Transverse colon (tissue), 4 donors: ENCODE measurements at regions not wholly inside any gene's neighbourhood (a gene's known extent, or its start where the extent isn't known, plus 50 kb on each side); places are given as distances from the start of the nearest gene placed in this dataset.
A peak's percentile ranks its signal among the peaks of the same experiment; 100 is the strongest.

Experiments
- DNase-seq: peaks from one replicate; pipeline ENCODE4 v3.0.0-alpha.2; 2019
- H3K27ac ChIP-seq, 4 donors: fragments of 200-600 bp; sonication (generic); 2 replicates each; pipeline ENCODE4 v1.5.1; 2016 to 2018; ENCODE audit warnings: inconsistent platforms in 4 of 4
- H3K27me3 ChIP-seq: fragments of 200-600 bp; sonication (generic); 2 replicates; pipeline ENCODE4 v1.5.1; 2017; ENCODE audit warnings: inconsistent platforms
- H3K36me3 ChIP-seq, 4 donors: fragments of 200-600 bp; sonication (generic); 2 replicates each; pipeline ENCODE4 v1.5.1; 2017 to 2019; ENCODE audit warnings: inconsistent platforms in 4 of 4
- H3K4me1 ChIP-seq, 4 donors: fragments of 200-600 bp; sonication (generic); 2 replicates each; pipeline ENCODE4 v1.5.1; 2017 to 2020; ENCODE audit warnings: inconsistent platforms in 4 of 4
- H3K4me3 ChIP-seq, 4 donors: fragments of 200-600 bp; sonication (generic); 1 replicate in 1 of 4; 2 replicates in 3 of 4; pipeline versions ENCODE4 v1.5.1 to v1.6.1; 2017 to 2019; ENCODE audit warnings: inconsistent platforms in 4 of 4
- H3K9me3 ChIP-seq, 2 donors: fragments of 200-600 bp; sonication (generic); 2 replicates each; pipeline ENCODE4 v1.5.1; 2017 to 2019; ENCODE audit warnings: inconsistent platforms in 2 of 2
- EP300 ChIP-seq: sonication (generic); formaldehyde crosslinking; IDR thresholded peaks from one replicate; pipeline ENCODE4 v1.6.1; 2017; ENCODE audit warnings: antibody characterized with exemption, low read depth
- POLR2A ChIP-seq: fragments of 450-650 bp; IDR thresholded peaks from one replicate; pipeline ENCODE4 v1.6.1; 2016; ENCODE audit warnings: antibody characterized with exemption, mild to moderate bottlenecking, moderate library complexity
- POLR2AphosphoS5 ChIP-seq, 3 donors: sonication (generic); formaldehyde crosslinking; IDR thresholded peaks; one replicate each; pipeline ENCODE4 v1.6.1; 2016; ENCODE audit warnings: antibody characterized with exemption in 3 of 3
- WGBS, 2 donors: methylation state at CpG; one replicate each; pipeline ENCODE4 v1.1.5; 2018; ENCODE audit warnings: low coverage in 1 of 2; 5-methylcytosine and 5-hydroxymethylcytosine counted together
- in situ Hi-C, 4 donors: fragments of 200-750 bp; cut with MboI; loops; one replicate each; pipeline versions ENCODE4 v1.15.0 to v1.15.1; 2017; ENCODE audit warnings: low sequenced_read_pairs in 3 of 4, low pct_ligation_motif_present in 1 of 4, low pct_unique_long_range_greater_than_20kb in 1 of 4
- intact Hi-C: fragments of 100-400 bp; cut with DNase I; formaldehyde crosslinking; loops from one replicate; pipeline ENCODE4 v1.15.1; 2023; ENCODE audit warnings: low total_unique reads
- TF ChIP-seq, protein P1 (sequence below), 5 experiments: fragments of 200-600 bp in 3 of 5; fragments of 450-650 bp in 2 of 5; sonication (generic) in 3 of 5; IDR thresholded peaks; 1 replicate in 2 of 5; 2 replicates in 3 of 5; pipeline ENCODE4 v1.5.1; 2016 to 2017; ENCODE audit warnings: antibody characterized with exemption in 5 of 5, inconsistent platforms in 3 of 5, mild to moderate bottlenecking in 2 of 5, moderate library complexity in 1 of 5

DNA sequence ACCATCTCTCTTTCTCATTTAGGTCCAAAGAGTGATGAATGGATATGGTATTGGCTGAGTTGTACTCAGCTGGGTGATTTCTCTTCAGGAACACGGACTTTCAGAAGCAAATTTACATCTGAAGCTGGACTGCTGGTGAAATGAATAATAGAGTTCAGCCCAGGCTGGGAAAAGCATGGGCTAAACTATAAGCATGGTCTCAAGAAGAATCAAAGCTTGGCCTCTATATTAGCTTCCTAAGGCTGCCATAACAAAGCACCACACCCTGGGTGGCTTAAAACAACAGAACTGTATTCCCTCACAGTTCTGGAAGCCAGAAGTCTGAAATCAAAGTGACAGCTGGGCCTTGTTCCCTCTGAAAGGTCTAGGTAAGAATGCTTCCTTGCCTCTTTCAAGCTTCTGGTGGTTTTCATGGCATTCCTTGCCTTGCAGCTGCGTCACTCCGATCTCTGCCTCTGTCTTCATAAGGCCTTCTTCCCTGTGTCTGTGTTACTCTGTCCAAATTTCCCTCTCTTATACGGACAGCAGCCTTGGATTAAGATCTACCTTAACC, 89.8 kb upstream of the CES5A start:
- in situ Hi-C loops (no loop called here), intact Hi-C loops (no loop called here)
- Histone ChIP-seq H3K36me3 (no peaks in the 10 kb centered on the region), H3K27ac (peak overlapping the region in 1 of 4 donors; percentile 43), H3K4me1 (no peaks in the 10 kb centered on the region), H3K9me3 (no peaks in the 10 kb centered on the region), H3K4me3 (no peak overlapping the region), H3K27me3 (no peaks in the 10 kb centered on the region)
- TF ChIP-seq EP300: no peak
- no peak for TF ChIP-seq POLR2A
- TF ChIP-seq, protein P1, sequence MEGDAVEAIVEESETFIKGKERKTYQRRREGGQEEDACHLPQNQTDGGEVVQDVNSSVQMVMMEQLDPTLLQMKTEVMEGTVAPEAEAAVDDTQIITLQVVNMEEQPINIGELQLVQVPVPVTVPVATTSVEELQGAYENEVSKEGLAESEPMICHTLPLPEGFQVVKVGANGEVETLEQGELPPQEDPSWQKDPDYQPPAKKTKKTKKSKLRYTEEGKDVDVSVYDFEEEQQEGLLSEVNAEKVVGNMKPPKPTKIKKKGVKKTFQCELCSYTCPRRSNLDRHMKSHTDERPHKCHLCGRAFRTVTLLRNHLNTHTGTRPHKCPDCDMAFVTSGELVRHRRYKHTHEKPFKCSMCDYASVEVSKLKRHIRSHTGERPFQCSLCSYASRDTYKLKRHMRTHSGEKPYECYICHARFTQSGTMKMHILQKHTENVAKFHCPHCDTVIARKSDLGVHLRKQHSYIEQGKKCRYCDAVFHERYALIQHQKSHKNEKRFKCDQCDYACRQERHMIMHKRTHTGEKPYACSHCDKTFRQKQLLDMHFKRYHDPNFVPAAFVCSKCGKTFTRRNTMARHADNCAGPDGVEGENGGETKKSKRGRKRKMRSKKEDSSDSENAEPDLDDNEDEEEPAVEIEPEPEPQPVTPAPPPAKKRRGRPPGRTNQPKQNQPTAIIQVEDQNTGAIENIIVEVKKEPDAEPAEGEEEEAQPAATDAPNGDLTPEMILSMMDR (IDR thresholded peaks at IDR 0.05): no peak
- TF ChIP-seq POLR2AphosphoS5 (IDR thresholded peaks at IDR 0.05): no peak
- 67 to 68% methylated on average over 3 to 4 of the region's 4 CpGs for WGBS, 2 donors
- no peak for DNase-seq

DNA sequence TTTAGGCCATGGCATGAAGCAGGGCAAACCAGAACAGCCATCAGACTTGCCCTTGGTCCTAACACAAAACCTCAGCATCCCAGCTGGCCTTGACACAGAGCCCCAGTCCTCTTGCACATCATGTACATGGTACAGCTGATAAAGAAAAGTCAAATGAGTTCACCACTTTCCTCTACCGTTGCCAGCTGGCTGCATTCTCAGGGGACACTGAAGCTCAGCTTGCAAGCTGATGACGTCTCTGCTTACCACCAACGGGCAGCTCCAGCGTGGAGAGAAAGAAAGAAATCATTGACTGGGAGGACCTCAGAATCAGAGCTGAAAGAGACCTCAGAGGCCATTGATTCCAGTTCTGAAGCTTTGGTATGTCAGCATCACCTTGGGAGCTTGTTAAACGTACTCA, 80.7 kb upstream of the CES5A start:
- in situ Hi-C loops (no loop called here), intact Hi-C loops (no loop called here)
- Histone ChIP-seq H3K27ac (no peak overlapping the region), H3K4me3 (no peak overlapping the region), H3K27me3 (no peaks in the 10 kb centered on the region), H3K4me1 (peaks cover 0 to 3% (median 0%) of the 10 kb centered on the region in 4 donors), H3K36me3 (no peaks in the 10 kb centered on the region), H3K9me3 (no peaks in the 10 kb centered on the region)
- DNase-seq: no peak
- WGBS, 2 donors: 49 to 100% methylated on average over 2 to 5 of the region's 5 CpGs
- TF ChIP-seq POLR2AphosphoS5 (IDR thresholded peaks at IDR 0.05): no peak
- TF ChIP-seq, protein P1 (IDR thresholded peaks at IDR 0.05): no peak
- no peak for TF ChIP-seq EP300
- TF ChIP-seq POLR2A: no peak

DNA sequence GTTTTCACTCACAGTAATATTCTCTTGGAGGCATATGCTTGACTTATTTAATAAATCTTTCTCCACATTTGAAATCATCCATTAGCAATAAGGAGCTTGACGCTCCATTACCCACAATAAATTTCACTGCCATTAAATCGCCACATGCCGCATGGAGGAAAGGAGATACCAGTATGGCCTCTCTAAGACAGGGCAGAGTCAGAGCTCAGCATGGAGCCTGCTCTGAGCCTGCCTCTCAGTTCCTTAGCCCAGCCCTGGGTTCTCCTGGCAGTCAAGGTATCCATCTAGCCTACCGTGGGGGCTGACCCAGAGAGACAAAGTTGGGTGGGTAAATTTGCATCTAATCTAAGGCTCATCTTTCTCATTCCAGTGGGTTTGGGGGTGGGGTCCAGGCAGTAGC, 80.3 kb upstream of the CES5A start:
- H3K4me1 ChIP-seq: peaks cover 0 to 3% (median 0%) of the 10 kb centered on the region in 4 donors
- TF ChIP-seq, protein P1 (IDR thresholded peaks at IDR 0.05): no peak
- no peak for TF ChIP-seq POLR2AphosphoS5 (IDR thresholded peaks at IDR 0.05)
- no peak for TF ChIP-seq EP300
- TF ChIP-seq POLR2A: no peak
- in situ Hi-C loops (no loop called here), intact Hi-C loops (no loop called here)
- H3K4me3 ChIP-seq: no peak overlapping the region
- DNase-seq: no peak
- 73 to 93% methylated on average over 3 to 4 of the region's 4 CpGs for WGBS, 2 donors
- H3K36me3 ChIP-seq: no peaks in the 10 kb centered on the region
- no peak overlapping the region for H3K27ac ChIP-seq
- no peaks in the 10 kb centered on the region for H3K27me3 ChIP-seq
- no peaks in the 10 kb centered on the region for H3K9me3 ChIP-seq

DNA sequence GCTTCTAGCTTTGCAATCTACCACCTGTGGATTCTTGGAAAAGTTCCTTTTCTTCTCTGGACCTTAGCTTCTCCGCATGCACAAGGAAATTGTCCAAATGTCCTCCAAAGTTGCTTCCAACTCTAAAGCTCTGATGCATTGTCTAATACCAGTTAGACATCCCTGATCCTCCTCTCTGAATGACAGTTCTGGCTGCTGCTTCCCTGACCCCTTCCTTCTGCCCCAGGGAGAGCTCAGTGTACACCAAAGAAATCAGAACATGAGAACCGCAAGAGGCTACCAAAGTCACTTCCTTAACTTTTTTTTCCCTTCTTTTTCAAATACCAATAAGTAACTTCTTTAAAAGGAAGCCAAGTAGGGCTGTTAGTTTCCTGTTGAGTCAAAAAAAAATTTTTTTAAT, 79.7 kb upstream of the CES5A start:
- Histone ChIP-seq H3K4me1 (peaks cover 0 to 3% (median 0%) of the 10 kb centered on the region in 4 donors), H3K9me3 (no peaks in the 10 kb centered on the region), H3K36me3 (no peaks in the 10 kb centered on the region), H3K27me3 (no peaks in the 10 kb centered on the region), H3K27ac (no peak overlapping the region), H3K4me3 (no peak overlapping the region)
- WGBS, 2 donors: 53 to 62% methylated on average over 2 of the region's 2 CpGs
- DNase-seq: no peak
- TF ChIP-seq, protein P1 (IDR thresholded peaks at IDR 0.05): no peak
- TF ChIP-seq POLR2A: no peak
- TF ChIP-seq POLR2AphosphoS5 (IDR thresholded peaks at IDR 0.05): no peak
- no peak for TF ChIP-seq EP300
- in situ Hi-C loops (no loop called here), intact Hi-C loops (no loop called here)
